ENCODE measurements at regions not wholly inside any gene's neighbourhood (a gene's known extent, or its start where the extent isn't known, plus 50 kb on each side); places are given as distances from the start of the nearest gene placed in this dataset.

DNA sequence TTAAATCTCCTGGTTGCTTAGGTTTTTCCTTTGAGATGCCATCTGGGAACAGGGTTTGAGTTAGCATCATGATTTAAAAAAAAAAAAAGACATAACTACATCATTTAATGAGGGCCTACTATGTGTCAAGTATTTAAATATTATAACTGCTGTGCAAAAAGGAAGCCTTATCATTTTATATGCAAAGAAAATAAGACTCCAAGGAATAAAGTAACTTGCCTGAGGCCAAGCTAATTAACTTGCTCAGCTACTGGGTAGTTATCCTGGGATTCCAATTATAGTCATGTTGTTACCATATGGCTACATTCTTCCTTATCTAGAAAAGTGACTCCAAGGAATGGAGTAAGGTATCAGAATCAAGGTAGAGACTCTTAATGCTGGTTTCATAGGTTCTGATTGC is 123.5 kb downstream of the SLC41A2 start:
- H3K4me1 ChIP-seq (ENCODE audit: low read length): no peaks in the 10 kb centered on the region
- H4K20me1 ChIP-seq (ENCODE audit: insufficient read depth, low read length): no peaks in the 10 kb centered on the region
- H3K27ac ChIP-seq (ENCODE audit: low read length): no peak overlapping the region
- no peak for TF ChIP-seq EZH2phosphoT487 (IDR thresholded peaks at IDR 0.05; ENCODE audit: low read length)
- TF ChIP-seq, protein P1, sequence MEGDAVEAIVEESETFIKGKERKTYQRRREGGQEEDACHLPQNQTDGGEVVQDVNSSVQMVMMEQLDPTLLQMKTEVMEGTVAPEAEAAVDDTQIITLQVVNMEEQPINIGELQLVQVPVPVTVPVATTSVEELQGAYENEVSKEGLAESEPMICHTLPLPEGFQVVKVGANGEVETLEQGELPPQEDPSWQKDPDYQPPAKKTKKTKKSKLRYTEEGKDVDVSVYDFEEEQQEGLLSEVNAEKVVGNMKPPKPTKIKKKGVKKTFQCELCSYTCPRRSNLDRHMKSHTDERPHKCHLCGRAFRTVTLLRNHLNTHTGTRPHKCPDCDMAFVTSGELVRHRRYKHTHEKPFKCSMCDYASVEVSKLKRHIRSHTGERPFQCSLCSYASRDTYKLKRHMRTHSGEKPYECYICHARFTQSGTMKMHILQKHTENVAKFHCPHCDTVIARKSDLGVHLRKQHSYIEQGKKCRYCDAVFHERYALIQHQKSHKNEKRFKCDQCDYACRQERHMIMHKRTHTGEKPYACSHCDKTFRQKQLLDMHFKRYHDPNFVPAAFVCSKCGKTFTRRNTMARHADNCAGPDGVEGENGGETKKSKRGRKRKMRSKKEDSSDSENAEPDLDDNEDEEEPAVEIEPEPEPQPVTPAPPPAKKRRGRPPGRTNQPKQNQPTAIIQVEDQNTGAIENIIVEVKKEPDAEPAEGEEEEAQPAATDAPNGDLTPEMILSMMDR (IDR thresholded peaks at IDR 0.05; ENCODE audit: low read length): no peak
- TF ChIP-seq EZH2 (optimal IDR thresholded peaks at IDR 0.05; ENCODE audit: low read depth, low read length): no peak
- H3K79me2 ChIP-seq (ENCODE audit: low read length): no peaks in the 10 kb centered on the region
- H3K36me3 ChIP-seq (replicated peaks; ENCODE audit: insufficient read depth, low read length): no peaks in the 10 kb centered on the region
- no peak overlapping the region for H2AFZ ChIP-seq (ENCODE audit: low read length)
- no peak overlapping the region for H3K4me3 ChIP-seq (ENCODE audit: low read length)
- no peaks in the 10 kb centered on the region for H3K9me2 ChIP-seq (replicated peaks; ENCODE audit: insufficient read depth, low read length)
- H3F3A ChIP-seq (ENCODE audit: insufficient read depth, low read length): no peaks in the 10 kb centered on the region
- DNase-seq: no peak
- H3K9ac ChIP-seq (ENCODE audit: low read length): no peak overlapping the region
- no peaks in the 10 kb centered on the region for H3K9me3 ChIP-seq (replicated peaks; ENCODE audit: insufficient read depth, low read length)
- no peaks in the 10 kb centered on the region for H3K27me3 ChIP-seq (replicated peaks; ENCODE audit: insufficient read depth, low read length)
- H3K4me2 ChIP-seq (ENCODE audit: low read depth, low read length): no peak overlapping the region

- H4K20me1 ChIP-seq (ENCODE audit: insufficient read depth, low read length): no peaks in the 10 kb centered on the region
- no peak overlapping the region for H3K27ac ChIP-seq (ENCODE audit: low read length)
- no peak for DNase-seq
- no peaks in the 10 kb centered on the region for H3F3A ChIP-seq (ENCODE audit: insufficient read depth, low read length)
- no peaks in the 10 kb centered on the region for H3K4me1 ChIP-seq (ENCODE audit: low read length)
- H3K36me3 ChIP-seq (replicated peaks; ENCODE audit: insufficient read depth, low read length): no peaks in the 10 kb centered on the region
- no peak overlapping the region for H3K4me3 ChIP-seq (ENCODE audit: low read length)
- H3K4me2 ChIP-seq (ENCODE audit: low read depth, low read length): no peak overlapping the region
- no peak overlapping the region for H2AFZ ChIP-seq (ENCODE audit: low read length)
- H3K9me3 ChIP-seq (replicated peaks; ENCODE audit: insufficient read depth, low read length): no peaks in the 10 kb centered on the region
- no peak overlapping the region for H3K9ac ChIP-seq (ENCODE audit: low read length)
- TF ChIP-seq, protein P1 (IDR thresholded peaks at IDR 0.05; ENCODE audit: low read length): no peak
- TF ChIP-seq EZH2phosphoT487 (IDR thresholded peaks at IDR 0.05; ENCODE audit: low read length) (no peak), EZH2 (optimal IDR thresholded peaks at IDR 0.05; ENCODE audit: low read depth, low read length) (no peak)
- H3K79me2 ChIP-seq (ENCODE audit: low read length): no peaks in the 10 kb centered on the region
- H3K9me2 ChIP-seq (replicated peaks; ENCODE audit: insufficient read depth, low read length): no peaks in the 10 kb centered on the region
- no peaks in the 10 kb centered on the region for H3K27me3 ChIP-seq (replicated peaks; ENCODE audit: insufficient read depth, low read length)
Observed at GRCh38 chr12:104833756-104834155, 124.3 kb downstream of the SLC41A2 start.

DNA sequence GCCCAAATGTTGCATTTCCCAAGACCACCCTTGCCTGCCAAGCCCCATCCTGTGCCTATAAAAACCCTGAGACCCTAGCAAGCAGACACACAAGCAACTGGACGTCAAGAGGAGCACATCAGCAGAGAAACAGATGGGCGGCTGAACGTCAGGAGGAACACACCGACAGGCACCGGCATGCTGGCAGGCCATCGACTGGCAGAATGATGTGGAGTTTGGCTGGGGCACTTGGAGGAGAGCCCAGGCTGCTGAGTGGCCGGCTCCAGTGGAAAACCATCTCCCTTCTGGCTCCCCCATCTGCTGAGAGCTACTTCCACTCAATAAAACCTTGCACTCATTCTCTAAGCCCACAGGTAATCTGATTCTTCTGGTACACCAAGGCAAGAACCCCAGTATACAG is 130.1 kb downstream of the SLC41A2 start:
- H3K9me2 ChIP-seq (replicated peaks; ENCODE audit: insufficient read depth, low read length): no peaks in the 10 kb centered on the region
- no peaks in the 10 kb centered on the region for H4K20me1 ChIP-seq (ENCODE audit: insufficient read depth, low read length)
- no peak overlapping the region for H3K9ac ChIP-seq (ENCODE audit: low read length)
- H3K9me3 ChIP-seq (replicated peaks; ENCODE audit: insufficient read depth, low read length): no peaks in the 10 kb centered on the region
- no peaks in the 10 kb centered on the region for H3K79me2 ChIP-seq (ENCODE audit: low read length)
- H3K36me3 ChIP-seq (replicated peaks; ENCODE audit: insufficient read depth, low read length): no peaks in the 10 kb centered on the region
- no peaks in the 10 kb centered on the region for H3K4me1 ChIP-seq (ENCODE audit: low read length)
- H3K27me3 ChIP-seq (replicated peaks; ENCODE audit: insufficient read depth, low read length): no peaks in the 10 kb centered on the region
- no peak overlapping the region for H2AFZ ChIP-seq (ENCODE audit: low read length)
- TF ChIP-seq, protein P1 (IDR thresholded peaks at IDR 0.05; ENCODE audit: low read length): no peak
- no peak for TF ChIP-seq EZH2phosphoT487 (IDR thresholded peaks at IDR 0.05; ENCODE audit: low read length)
- no peak for TF ChIP-seq EZH2 (optimal IDR thresholded peaks at IDR 0.05; ENCODE audit: low read depth, low read length)
- no peak overlapping the region for H3K4me2 ChIP-seq (ENCODE audit: low read depth, low read length)
- no peak for DNase-seq
- H3F3A ChIP-seq (ENCODE audit: insufficient read depth, low read length): no peaks in the 10 kb centered on the region
- no peak overlapping the region for H3K4me3 ChIP-seq (ENCODE audit: low read length)
- H3K27ac ChIP-seq (ENCODE audit: low read length): no peak overlapping the region

All from MM.1S (cell line).